Mucosa of descending colon (tissue), 3 donors: ENCODE measurements at regions not wholly inside any gene's neighbourhood (a gene's known extent, or its start where the extent isn't known, plus 50 kb on each side); places are given as distances from the start of the nearest gene placed in this dataset.

Experiments
- ATAC-seq: fragments of 200-7000 bp; cut with Tn5 transposase; one replicate; pipeline ENCODE4 v1.9.1; 2020; ENCODE audit warnings: mild to moderate bottlenecking, moderate library complexity
- DNase-seq, 3 donors: peaks; one replicate each; pipeline ENCODE4 v3.0.0-alpha.2; 2020
- H3K36me3 ChIP-seq: fragments of 200-600 bp; one replicate; pipeline ENCODE4 v1.8.0; 2021; ENCODE audit warnings: low read depth, mild to moderate bottlenecking
- H3K4me1 ChIP-seq: fragments of 200-600 bp; one replicate; pipeline ENCODE4 v1.8.0; 2021; ENCODE audit warnings: low read depth, mild to moderate bottlenecking
- H3K4me3 ChIP-seq: fragments of 200-600 bp; one replicate; pipeline ENCODE4 v1.8.0; 2021; ENCODE audit warnings: mild to moderate bottlenecking
- H3K9me3 ChIP-seq: fragments of 200-600 bp; one replicate; pipeline ENCODE4 v1.8.0; 2021; ENCODE audit warnings: mild to moderate bottlenecking
- intact Hi-C, 2 donors: fragments of 100-400 bp; cut with DNase I in 1 of 2; cut with micrococcal nuclease in 1 of 2; formaldehyde crosslinking; loops; one replicate each; pipeline versions ENCODE4 v1.11.0 to v1.11.1; 2022; cut with DNase I, micrococcal nuclease
- TF ChIP-seq, protein P1 (sequence below): fragments of 200-600 bp; IDR thresholded peaks from one replicate; pipeline ENCODE4 v1.8.0; 2022; ENCODE audit warnings: antibody characterized with exemption, mild to moderate bottlenecking
- donor health status: DM: no; HTN: no; CAD: no; lungs with moderate emphysema.
- donor health status: DM: no; HTN: no; CAD: no.
- donor health status: DM: no; HTN: yes; CAD: no.

- no peak for ATAC-seq
- intact Hi-C loops = no loop called here
- H3K9me3 ChIP-seq = no peaks in the 10 kb centered on the region
These were observed 60.0 kb upstream of the ZFAND3 start for GRCh38 chr6:37759221-37760144.

GRCh38 chr6:37758647-37759046 is 60.9 kb upstream of the ZFAND3 start:
- TF ChIP-seq, protein P1, sequence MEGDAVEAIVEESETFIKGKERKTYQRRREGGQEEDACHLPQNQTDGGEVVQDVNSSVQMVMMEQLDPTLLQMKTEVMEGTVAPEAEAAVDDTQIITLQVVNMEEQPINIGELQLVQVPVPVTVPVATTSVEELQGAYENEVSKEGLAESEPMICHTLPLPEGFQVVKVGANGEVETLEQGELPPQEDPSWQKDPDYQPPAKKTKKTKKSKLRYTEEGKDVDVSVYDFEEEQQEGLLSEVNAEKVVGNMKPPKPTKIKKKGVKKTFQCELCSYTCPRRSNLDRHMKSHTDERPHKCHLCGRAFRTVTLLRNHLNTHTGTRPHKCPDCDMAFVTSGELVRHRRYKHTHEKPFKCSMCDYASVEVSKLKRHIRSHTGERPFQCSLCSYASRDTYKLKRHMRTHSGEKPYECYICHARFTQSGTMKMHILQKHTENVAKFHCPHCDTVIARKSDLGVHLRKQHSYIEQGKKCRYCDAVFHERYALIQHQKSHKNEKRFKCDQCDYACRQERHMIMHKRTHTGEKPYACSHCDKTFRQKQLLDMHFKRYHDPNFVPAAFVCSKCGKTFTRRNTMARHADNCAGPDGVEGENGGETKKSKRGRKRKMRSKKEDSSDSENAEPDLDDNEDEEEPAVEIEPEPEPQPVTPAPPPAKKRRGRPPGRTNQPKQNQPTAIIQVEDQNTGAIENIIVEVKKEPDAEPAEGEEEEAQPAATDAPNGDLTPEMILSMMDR = no peak
- ATAC-seq (no peak), DNase-seq (no peak)
- Histone ChIP-seq H3K36me3 (no peaks in the 10 kb centered on the region), H3K9me3 (no peaks in the 10 kb centered on the region), H3K4me3 (no peak overlapping the region), H3K4me1 (no peaks in the 10 kb centered on the region)
- intact Hi-C loops = no loop called here

More at GRCh38 chr6:37759221-37760144, 60.0 kb upstream of the ZFAND3 start:
- no peaks in the 10 kb centered on the region for H3K36me3 ChIP-seq
- H3K4me1 ChIP-seq = no peaks in the 10 kb centered on the region
- TF ChIP-seq, protein P1 = no peak
- no peak for DNase-seq
- no peak overlapping the region for H3K4me3 ChIP-seq

DNA sequence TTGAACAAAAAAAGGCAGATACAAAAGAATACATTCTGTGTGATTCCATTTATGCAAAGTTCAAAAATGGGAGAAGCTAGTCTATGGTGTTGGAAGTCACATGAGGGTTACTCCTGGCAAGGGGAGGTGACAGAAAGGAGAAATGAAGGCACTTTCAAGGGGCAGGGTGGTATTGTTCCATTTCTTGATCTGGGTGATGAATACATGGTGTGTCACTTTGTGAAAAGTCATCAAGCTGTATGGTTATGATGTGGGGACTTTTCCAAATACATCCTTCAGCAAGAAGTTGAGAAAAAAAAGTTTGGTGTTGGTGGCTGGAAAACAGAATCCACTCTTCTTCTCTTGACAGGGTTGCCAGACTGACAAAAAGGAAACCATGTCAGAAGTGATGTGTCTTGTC is 60.6 kb upstream of the MDGA1 start:
- no peak overlapping the region for H3K4me3 ChIP-seq
- H3K4me1 ChIP-seq = no peaks in the 10 kb centered on the region
- H3K36me3 ChIP-seq = no peaks in the 10 kb centered on the region
- H3K9me3 ChIP-seq = no peaks in the 10 kb centered on the region
- DNase-seq = no peak
- intact Hi-C loops = no loop called here
- TF ChIP-seq, protein P1 = no peak
- no peak for ATAC-seq

DNA sequence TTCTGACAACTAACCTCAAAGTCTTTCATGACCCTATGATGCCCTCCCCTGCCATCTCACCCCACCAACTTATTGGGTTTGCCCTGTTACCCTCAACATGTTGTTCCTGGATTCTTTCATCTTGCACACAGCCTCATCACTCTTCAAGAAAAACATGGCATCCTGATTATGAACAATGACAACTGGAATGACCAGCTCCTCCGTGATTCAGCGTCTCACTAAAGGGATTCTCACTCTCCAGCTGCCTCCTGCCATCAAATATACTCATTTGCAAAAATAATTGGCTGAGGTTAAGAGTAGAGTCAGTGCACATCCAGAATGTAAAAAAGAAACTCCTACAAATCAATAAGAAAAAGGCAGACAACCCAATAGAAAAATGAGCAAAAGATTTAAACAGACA is 59.7 kb upstream of the MDGA1 start:
- intact Hi-C loops = no loop called here
- TF ChIP-seq, protein P1 = no peak
- Histone ChIP-seq H3K4me1 (no peaks in the 10 kb centered on the region), H3K4me3 (no peak overlapping the region), H3K9me3 (no peaks in the 10 kb centered on the region), H3K36me3 (no peaks in the 10 kb centered on the region)
- DNase-seq (no peak), ATAC-seq (no peak)

DNA sequence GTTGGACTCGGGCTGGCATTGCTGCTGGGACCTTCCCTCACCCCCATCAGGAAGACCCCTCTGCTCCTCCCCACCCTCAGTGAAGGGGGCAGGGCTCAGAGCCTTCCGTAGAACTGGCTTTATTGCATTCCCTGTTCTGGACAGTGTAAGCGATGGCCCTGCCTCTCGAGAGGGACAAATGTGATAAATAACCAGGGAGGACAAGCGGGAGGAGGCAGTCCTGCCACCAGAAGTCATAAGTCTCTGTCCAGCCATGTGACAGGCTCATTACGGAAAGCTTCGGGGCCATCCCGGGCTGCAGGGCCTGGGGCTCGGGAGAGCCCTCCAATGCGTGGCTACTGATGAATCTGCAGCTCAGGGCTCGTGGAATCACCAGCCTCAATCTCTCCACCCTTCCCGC is 58.5 kb upstream of the MDGA1 start:
- H3K4me3 ChIP-seq = no peak overlapping the region
- intact Hi-C loops = no loop called here
- H3K9me3 ChIP-seq = no peaks in the 10 kb centered on the region
- no peak for ATAC-seq
- H3K4me1 ChIP-seq = no peaks in the 10 kb centered on the region
- TF ChIP-seq, protein P1 = no peak
- DNase-seq = no peak
- H3K36me3 ChIP-seq = no peaks in the 10 kb centered on the region
